ENCODE measurements at regions not wholly inside any gene's neighbourhood (a gene's known extent, or its start where the extent isn't known, plus 50 kb on each side); places are given as distances from the start of the nearest gene placed in this dataset.
"Not testable (repeated sequence)": the region's sequence is repeated elsewhere in the genome, so short reads cannot be mapped to it uniquely, and the experiment has no call there.

DNA sequence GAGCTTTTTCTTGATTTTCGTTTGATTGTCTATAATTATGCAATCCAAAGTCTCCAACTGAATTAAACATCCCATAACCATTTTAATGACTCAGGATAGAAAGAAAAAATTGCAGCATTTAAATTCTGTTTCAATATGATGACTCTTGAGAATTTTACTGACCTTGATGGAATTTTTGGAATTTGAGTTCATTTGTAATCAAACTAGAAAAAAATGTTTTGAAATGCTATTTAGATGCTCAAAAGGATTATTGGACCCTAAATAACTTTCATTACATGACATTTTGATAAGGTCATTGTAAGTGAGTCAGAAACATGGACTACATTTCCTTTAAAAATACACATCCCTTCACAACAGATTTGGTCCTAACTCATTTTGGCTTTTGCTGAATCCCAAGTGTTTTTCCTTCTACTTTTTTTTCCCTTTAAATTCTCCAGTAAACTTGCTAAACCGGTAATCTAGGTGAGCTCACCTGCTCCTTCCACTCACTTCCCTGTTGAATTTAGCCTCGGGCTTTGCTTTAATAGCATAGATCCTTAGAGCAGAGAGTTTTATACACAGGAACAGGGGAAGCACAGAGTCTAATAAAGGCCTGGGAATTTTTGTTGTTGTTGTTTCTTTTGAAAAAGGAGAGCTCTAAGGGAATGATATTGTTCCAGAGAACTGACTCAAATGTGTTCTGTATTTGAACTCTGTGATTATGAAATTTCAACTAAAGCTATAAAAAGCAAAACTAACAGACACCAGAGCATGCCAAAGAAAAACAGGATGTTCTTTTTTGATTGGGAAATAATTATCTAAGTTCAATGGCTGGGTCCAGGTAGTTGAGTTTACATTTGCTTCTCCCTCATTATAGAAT lies 1088.2 kb upstream of the CITED2 start:
- Histone ChIP-seq H3K9me3 (ENCODE audit: control insufficient read depth in 2 of 2, insufficient read depth in 1 of 2, low read length in 1 of 2) (no peaks in the 10 kb centered on the region), H3K27me3 (ENCODE audit: control insufficient read depth in 2 of 2, insufficient read depth in 1 of 2, low read length in 1 of 2) (no peaks in the 10 kb centered on the region), H3K36me3 (ENCODE audit: control insufficient read depth in 2 of 2, insufficient read depth in 2 of 2, low read length in 1 of 2) (no peaks in the 10 kb centered on the region), H3K27ac (ENCODE audit: low read depth in 1 of 2, low read length in 1 of 2) (no peak overlapping the region), H3K4me3 (ENCODE audit: low read length in 2 of 2) (no peak overlapping the region), H3K4me1 (ENCODE audit: control insufficient read depth in 2 of 2, insufficient read depth in 2 of 2, low read length in 2 of 2) (no peaks in the 10 kb centered on the region)
- no peak for DNase-seq (ENCODE audit: low read depth in 6 of 9, low spot score in 9 of 9)
- 80% methylated on average over 3 of the region's 3 CpGs for WGBS

DNA sequence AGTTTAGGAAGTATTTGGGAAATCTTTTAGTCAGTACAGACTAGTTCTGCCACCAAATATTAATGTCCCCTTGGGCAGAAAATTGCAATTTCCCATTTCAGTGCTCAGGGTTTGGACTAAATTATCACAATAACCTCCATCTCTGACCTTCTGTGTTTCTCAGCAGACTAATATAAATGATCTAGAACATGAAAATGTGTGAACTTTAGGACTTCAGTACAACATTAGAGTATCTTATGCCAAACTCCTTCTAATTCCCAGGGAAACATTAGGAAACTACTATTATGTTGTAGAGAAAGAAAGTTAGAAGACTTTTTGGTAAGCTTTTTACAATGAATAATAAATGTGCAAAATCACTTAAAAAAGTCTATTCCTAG lies 1087.6 kb upstream of the CITED2 start:
- no peak for DNase-seq (ENCODE audit: low read depth in 6 of 9, low spot score in 9 of 9)
- H3K27me3 ChIP-seq (ENCODE audit: control insufficient read depth in 2 of 2, insufficient read depth in 1 of 2, low read length in 1 of 2): no peaks in the 10 kb centered on the region
- no peaks in the 10 kb centered on the region for H3K4me1 ChIP-seq (ENCODE audit: control insufficient read depth in 2 of 2, insufficient read depth in 2 of 2, low read length in 2 of 2)
- no peaks in the 10 kb centered on the region for H3K9me3 ChIP-seq (ENCODE audit: control insufficient read depth in 2 of 2, insufficient read depth in 1 of 2, low read length in 1 of 2)
- no peaks in the 10 kb centered on the region for H3K36me3 ChIP-seq (ENCODE audit: control insufficient read depth in 2 of 2, insufficient read depth in 2 of 2, low read length in 1 of 2)
- no peak overlapping the region for H3K27ac ChIP-seq (ENCODE audit: low read depth in 1 of 2, low read length in 1 of 2)
- H3K4me3 ChIP-seq (ENCODE audit: low read length in 2 of 2): no peak overlapping the region

DNA sequence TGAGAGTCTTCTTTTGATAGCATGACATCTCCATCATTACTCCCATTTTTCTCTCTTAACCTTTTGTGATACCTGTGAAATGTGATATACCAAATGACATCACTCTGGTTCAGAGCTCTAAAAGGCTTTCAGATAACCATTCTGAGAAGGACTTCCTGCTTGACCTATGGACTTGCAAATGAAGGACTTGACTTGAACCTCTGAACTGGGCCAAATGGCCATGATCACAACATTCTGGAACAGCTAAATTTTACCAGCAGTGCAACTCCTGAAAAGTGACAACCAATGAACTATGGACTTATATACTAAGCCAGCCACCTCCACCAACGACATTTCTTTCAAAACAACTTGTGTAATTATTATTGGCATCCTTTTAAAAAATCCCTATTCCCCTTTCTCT lies 1085.8 kb upstream of the CITED2 start:
- 85% methylated on average over 1 of the region's 1 CpG for WGBS
- no peak for DNase-seq (ENCODE audit: low read depth in 6 of 9, low spot score in 9 of 9)

DNA sequence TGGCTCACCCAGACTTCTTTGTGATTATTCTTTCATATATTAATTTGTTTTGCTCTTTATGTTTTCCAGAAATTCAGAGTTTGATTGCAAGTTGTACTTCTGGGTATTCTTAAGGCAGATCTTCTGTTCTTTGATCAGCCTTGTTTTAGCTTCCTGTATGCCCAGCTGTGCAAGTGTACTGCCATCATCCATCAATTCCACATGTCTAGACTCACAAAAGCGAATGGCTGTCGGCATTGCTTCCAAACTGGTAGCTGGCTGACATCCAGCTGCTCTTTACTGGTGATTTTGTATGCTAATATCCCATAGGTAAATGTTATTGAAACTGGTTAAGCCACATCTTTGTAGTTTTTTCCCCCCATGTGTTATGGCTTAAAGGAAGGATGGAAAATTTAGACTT lies 1084.8 kb upstream of the CITED2 start:
- H3K27ac ChIP-seq (ENCODE audit: low read depth in 1 of 2, low read length in 1 of 2): no peak overlapping the region
- H3K9me3 ChIP-seq (ENCODE audit: control insufficient read depth in 2 of 2, insufficient read depth in 1 of 2, low read length in 1 of 2): no peaks in the 10 kb centered on the region
- H3K4me3 ChIP-seq (ENCODE audit: low read length in 2 of 2): no peak overlapping the region
- WGBS: 88% methylated on average over 2 of the region's 2 CpGs
- no peaks in the 10 kb centered on the region for H3K4me1 ChIP-seq (ENCODE audit: control insufficient read depth in 2 of 2, insufficient read depth in 2 of 2, low read length in 2 of 2)
- H3K36me3 ChIP-seq (ENCODE audit: control insufficient read depth in 2 of 2, insufficient read depth in 2 of 2, low read length in 1 of 2): no peaks in the 10 kb centered on the region
- H3K27me3 ChIP-seq (ENCODE audit: control insufficient read depth in 2 of 2, insufficient read depth in 1 of 2, low read length in 1 of 2): no peaks in the 10 kb centered on the region
- DNase-seq (ENCODE audit: low read depth in 6 of 9, low spot score in 9 of 9): no peak

More for the DNA sequence above, 1085.8 kb upstream of the CITED2 start:
- no peaks in the 10 kb centered on the region for H3K9me3 ChIP-seq (ENCODE audit: control insufficient read depth in 2 of 2, insufficient read depth in 1 of 2, low read length in 1 of 2)
- no peaks in the 10 kb centered on the region for H3K27me3 ChIP-seq (ENCODE audit: control insufficient read depth in 2 of 2, insufficient read depth in 1 of 2, low read length in 1 of 2)
- H3K27ac ChIP-seq (ENCODE audit: low read depth in 1 of 2, low read length in 1 of 2): no peak overlapping the region
- no peaks in the 10 kb centered on the region for H3K4me1 ChIP-seq (ENCODE audit: control insufficient read depth in 2 of 2, insufficient read depth in 2 of 2, low read length in 2 of 2)
- no peaks in the 10 kb centered on the region for H3K36me3 ChIP-seq (ENCODE audit: control insufficient read depth in 2 of 2, insufficient read depth in 2 of 2, low read length in 1 of 2)
- no peak overlapping the region for H3K4me3 ChIP-seq (ENCODE audit: low read length in 2 of 2)

DNA sequence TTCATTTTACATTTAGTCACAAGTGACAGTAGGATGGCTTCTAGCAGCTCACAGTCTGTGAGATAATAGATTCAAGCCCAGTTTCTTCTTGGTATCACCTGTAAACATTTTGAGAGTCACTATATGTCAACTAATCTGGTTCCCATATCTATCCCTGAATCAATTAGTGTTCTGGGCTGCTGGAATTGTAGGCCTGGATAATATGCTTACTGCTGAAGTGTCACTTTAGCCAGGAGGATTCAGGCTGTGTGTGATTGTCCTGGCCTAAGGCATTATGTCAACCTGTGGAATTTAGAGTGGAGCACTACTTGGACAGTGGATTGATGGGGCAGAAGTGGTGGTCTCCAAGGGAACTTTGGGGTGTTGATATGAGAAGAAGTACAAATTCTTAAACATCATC lies 1071.8 kb upstream of the CITED2 start:
- Histone ChIP-seq H3K4me1 (ENCODE audit: control insufficient read depth in 2 of 2, insufficient read depth in 2 of 2, low read length in 2 of 2) (no peaks in the 10 kb centered on the region), H3K27me3 (ENCODE audit: control insufficient read depth in 2 of 2, insufficient read depth in 1 of 2, low read length in 1 of 2) (no peaks in the 10 kb centered on the region), H3K9me3 (ENCODE audit: control insufficient read depth in 2 of 2, insufficient read depth in 1 of 2, low read length in 1 of 2) (no peaks in the 10 kb centered on the region), H3K36me3 (ENCODE audit: control insufficient read depth in 2 of 2, insufficient read depth in 2 of 2, low read length in 1 of 2) (no peaks in the 10 kb centered on the region), H3K27ac (ENCODE audit: low read depth in 1 of 2, low read length in 1 of 2) (no peak overlapping the region), H3K4me3 (ENCODE audit: low read length in 2 of 2) (no peak overlapping the region)
- DNase-seq (ENCODE audit: low read depth in 6 of 9, low spot score in 9 of 9): no peak

DNA sequence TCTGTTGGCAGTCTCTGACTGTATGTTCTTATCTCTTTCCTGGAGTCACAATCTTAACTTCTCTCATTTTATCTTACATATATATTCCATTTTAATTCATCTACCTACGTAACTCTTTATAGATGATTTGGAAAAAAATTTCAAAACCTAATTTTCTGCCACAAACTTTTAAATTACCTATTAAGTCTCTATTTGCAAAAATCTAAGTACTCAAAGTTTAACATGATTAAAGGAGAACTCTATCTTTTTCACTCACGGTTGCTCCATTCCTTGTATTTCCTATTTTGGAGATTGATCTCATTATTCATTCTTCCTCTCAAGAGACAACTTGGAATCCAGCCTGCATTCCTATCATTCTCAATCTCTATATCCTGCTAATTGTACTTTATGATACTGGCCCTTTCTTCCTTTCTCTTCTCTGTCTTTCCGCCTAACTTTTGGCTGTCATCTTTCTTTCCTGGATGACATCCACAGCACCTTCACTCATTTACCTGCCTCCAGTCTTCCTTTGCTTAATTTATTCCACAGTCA lies 1071.1 kb upstream of the CITED2 start:
- Histone ChIP-seq H3K9me3 (ENCODE audit: control insufficient read depth in 2 of 2, insufficient read depth in 1 of 2, low read length in 1 of 2) (no peaks in the 10 kb centered on the region), H3K36me3 (ENCODE audit: control insufficient read depth in 2 of 2, insufficient read depth in 2 of 2, low read length in 1 of 2) (no peaks in the 10 kb centered on the region), H3K27me3 (ENCODE audit: control insufficient read depth in 2 of 2, insufficient read depth in 1 of 2, low read length in 1 of 2) (no peaks in the 10 kb centered on the region), H3K4me3 (ENCODE audit: low read length in 2 of 2) (no peak overlapping the region), H3K4me1 (ENCODE audit: control insufficient read depth in 2 of 2, insufficient read depth in 2 of 2, low read length in 2 of 2) (no peaks in the 10 kb centered on the region), H3K27ac (ENCODE audit: low read depth in 1 of 2, low read length in 1 of 2) (no peak overlapping the region)
- 92% methylated on average over 3 of the region's 3 CpGs for WGBS
- DNase-seq (ENCODE audit: low read depth in 6 of 9, low spot score in 9 of 9): no peak

DNA sequence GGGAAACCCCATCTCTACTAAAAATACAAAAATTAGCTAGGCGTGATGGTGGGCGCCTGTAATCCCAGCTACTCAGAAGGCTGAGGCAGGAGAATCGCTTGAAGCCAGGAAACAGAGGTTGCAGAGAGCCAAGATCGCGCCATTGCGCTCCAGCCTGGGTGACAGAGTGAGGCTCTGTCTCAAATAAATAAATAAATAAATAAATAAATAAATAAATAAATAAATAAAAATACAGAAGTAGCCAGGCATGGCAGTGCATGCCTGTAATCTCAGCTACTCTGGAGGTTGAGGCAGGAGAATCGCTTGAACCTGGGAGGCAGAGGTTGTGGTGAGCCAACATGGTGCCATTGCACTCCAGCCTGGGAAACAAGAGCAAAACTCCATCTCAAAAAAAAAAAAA lies 1068.7 kb upstream of the CITED2 start:
- H3K4me3 ChIP-seq (ENCODE audit: low read length in 2 of 2); H3K27ac ChIP-seq (ENCODE audit: low read depth in 1 of 2, low read length in 1 of 2); H3K9me3 ChIP-seq (ENCODE audit: control insufficient read depth in 2 of 2, insufficient read depth in 1 of 2, low read length in 1 of 2); DNase-seq (ENCODE audit: low read depth in 6 of 9, low spot score in 9 of 9); H3K4me1 ChIP-seq (ENCODE audit: control insufficient read depth in 2 of 2, insufficient read depth in 2 of 2, low read length in 2 of 2); H3K27me3 ChIP-seq (ENCODE audit: control insufficient read depth in 2 of 2, insufficient read depth in 1 of 2, low read length in 1 of 2); H3K36me3 ChIP-seq (ENCODE audit: control insufficient read depth in 2 of 2, insufficient read depth in 2 of 2, low read length in 1 of 2): not testable (repeated sequence)
- 96% methylated on average over 7 of the region's 7 CpGs for WGBS

DNA sequence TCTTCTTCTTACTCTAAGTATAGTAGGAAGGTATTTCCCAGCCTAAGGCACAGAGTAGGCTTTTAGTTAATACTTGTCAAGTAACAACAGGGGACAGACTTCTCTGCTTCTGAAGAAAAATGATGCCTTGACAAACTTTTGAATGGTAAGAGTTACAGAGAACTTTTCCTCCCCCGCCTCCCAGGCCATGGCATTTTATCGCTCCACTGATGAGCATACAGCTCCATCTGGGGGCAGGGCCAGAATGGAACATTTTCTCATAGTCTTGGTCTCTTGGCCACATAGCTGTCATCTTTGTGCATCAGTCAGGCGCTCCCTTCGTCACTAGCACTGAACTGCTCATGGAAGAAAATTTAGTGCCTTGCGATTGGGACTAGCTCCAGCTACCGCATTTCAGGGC lies 1066.8 kb upstream of the CITED2 start:
- Histone ChIP-seq H3K9me3 (ENCODE audit: control insufficient read depth in 2 of 2, insufficient read depth in 1 of 2, low read length in 1 of 2) (no peaks in the 10 kb centered on the region), H3K4me1 (ENCODE audit: control insufficient read depth in 2 of 2, insufficient read depth in 2 of 2, low read length in 2 of 2) (no peaks in the 10 kb centered on the region), H3K27me3 (ENCODE audit: control insufficient read depth in 2 of 2, insufficient read depth in 1 of 2, low read length in 1 of 2) (no peaks in the 10 kb centered on the region), H3K36me3 (ENCODE audit: control insufficient read depth in 2 of 2, insufficient read depth in 2 of 2, low read length in 1 of 2) (no peaks in the 10 kb centered on the region), H3K27ac (ENCODE audit: low read depth in 1 of 2, low read length in 1 of 2) (no peak overlapping the region), H3K4me3 (ENCODE audit: low read length in 2 of 2) (no peak overlapping the region)
- DNase-seq (ENCODE audit: low read depth in 6 of 9, low spot score in 9 of 9): peak in 2 of 9 donors; percentile 5 to 21
- 91% methylated on average over 6 of the region's 6 CpGs for WGBS

DNA sequence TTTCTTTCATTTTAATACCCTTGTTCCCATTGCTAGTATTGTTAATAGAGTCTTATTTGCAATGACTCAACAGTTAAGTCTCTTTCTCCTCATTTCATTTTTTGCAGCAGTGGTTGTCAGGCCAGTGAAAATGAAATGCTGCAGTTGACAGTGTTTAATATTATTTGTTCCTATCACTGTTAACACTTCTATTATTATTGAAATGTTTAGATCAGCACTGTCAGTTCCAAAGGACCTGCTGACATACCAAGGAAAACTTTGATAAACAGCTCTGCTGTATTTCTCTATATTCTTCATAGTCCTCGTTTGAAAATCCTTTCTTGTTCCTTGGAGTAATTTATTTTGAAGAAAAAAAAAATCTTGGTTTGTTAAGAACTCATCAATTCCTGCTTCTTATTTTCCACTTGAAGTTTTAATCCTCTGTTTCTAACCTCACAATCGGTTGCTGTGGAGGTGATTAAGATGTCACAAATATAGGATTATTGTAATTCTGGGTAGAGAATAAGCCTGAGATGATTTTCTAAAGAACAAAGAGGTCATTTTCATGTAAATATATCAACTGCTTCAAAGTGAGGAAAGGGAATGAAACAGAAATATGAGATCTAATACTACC lies 1065.9 kb upstream of the CITED2 start:
- Histone ChIP-seq H3K27ac (ENCODE audit: low read depth in 1 of 2, low read length in 1 of 2) (no peak overlapping the region), H3K27me3 (ENCODE audit: control insufficient read depth in 2 of 2, insufficient read depth in 1 of 2, low read length in 1 of 2) (no peaks in the 10 kb centered on the region), H3K36me3 (ENCODE audit: control insufficient read depth in 2 of 2, insufficient read depth in 2 of 2, low read length in 1 of 2) (no peaks in the 10 kb centered on the region), H3K9me3 (ENCODE audit: control insufficient read depth in 2 of 2, insufficient read depth in 1 of 2, low read length in 1 of 2) (no peaks in the 10 kb centered on the region), H3K4me1 (ENCODE audit: control insufficient read depth in 2 of 2, insufficient read depth in 2 of 2, low read length in 2 of 2) (no peaks in the 10 kb centered on the region), H3K4me3 (ENCODE audit: low read length in 2 of 2) (no peak overlapping the region)
- no peak for DNase-seq (ENCODE audit: low read depth in 6 of 9, low spot score in 9 of 9)
- WGBS: 93% methylated on average over 2 of the region's 2 CpGs

All from thymus (tissue), 11 donors.